ENCODE measurements at regions not wholly inside any gene's neighbourhood (a gene's known extent, or its start where the extent isn't known, plus 50 kb on each side); places are given as distances from the start of the nearest gene placed in this dataset.
"Not testable (repeated sequence)": the region's sequence is repeated elsewhere in the genome, so short reads cannot be mapped to it uniquely, and the experiment has no call there.

- DNase-seq, result no peak
These were observed 206.3 kb upstream of the NR5A2 start for GRCh38 chr1:199821029-199821779.

- no peak for DNase-seq
These were observed 195.1 kb upstream of the NR5A2 start for GRCh38 chr1:199832451-199832850.

GRCh38 chr1:199834711-199835110, 192.8 kb upstream of the NR5A2 start:
- DNase-seq, result no peak

GRCh38 chr1:199836430-199836829, 191.1 kb upstream of the NR5A2 start:
- DNase-seq, result no peak

- DNase-seq, result no peak
These were observed 190.2 kb upstream of the NR5A2 start for GRCh38 chr1:199837321-199837720.

- not testable (repeated sequence) for DNase-seq
These were observed 187.9 kb upstream of the NR5A2 start for GRCh38 chr1:199839608-199840007.

GRCh38 chr1:199843096-199843495, 184.4 kb upstream of the NR5A2 start:
- not testable (repeated sequence) for DNase-seq

GRCh38 chr1:199843861-199844260, 183.6 kb upstream of the NR5A2 start:
- DNase-seq, result no peak

- no peak for DNase-seq
These were observed 180.5 kb upstream of the NR5A2 start for GRCh38 chr1:199847021-199847420.

GRCh38 chr1:199851439-199852140, 175.9 kb upstream of the NR5A2 start:
- DNase-seq, result no peak

GRCh38 chr1:199854686-199855321, 172.7 kb upstream of the NR5A2 start:
- no peak for DNase-seq

GRCh38 chr1:199855580-199855979, 171.9 kb upstream of the NR5A2 start:
- no peak for DNase-seq

GRCh38 chr1:199856216-199856780, 171.2 kb upstream of the NR5A2 start:
- DNase-seq, result no peak

GRCh38 chr1:199857108-199857507, 170.4 kb upstream of the NR5A2 start:
- DNase-seq, result no peak

- no peak for DNase-seq
These were observed 170.0 kb upstream of the NR5A2 start for GRCh38 chr1:199857516-199857915.

GRCh38 chr1:199858171-199858570, 169.3 kb upstream of the NR5A2 start:
- DNase-seq, result no peak

- DNase-seq, result no peak
These were observed 168.7 kb upstream of the NR5A2 start for GRCh38 chr1:199858856-199859255.

GRCh38 chr1:199859491-199859933, 168.0 kb upstream of the NR5A2 start:
- DNase-seq, result no peak

- DNase-seq, result no peak
These were observed 166.3 kb upstream of the NR5A2 start for GRCh38 chr1:199861020-199861795.

- DNase-seq, result no peak
These were observed 165.5 kb upstream of the NR5A2 start for GRCh38 chr1:199862047-199862446.

- no peak for DNase-seq
These were observed 161.3 kb upstream of the NR5A2 start for GRCh38 chr1:199866210-199866617.

- DNase-seq, result no peak
These were observed 159.9 kb upstream of the NR5A2 start for GRCh38 chr1:199867601-199868000.

GRCh38 chr1:199868777-199869176, 158.7 kb upstream of the NR5A2 start:
- no peak for DNase-seq
